Liver (tissue), 8 donors: ENCODE measurements at regions not wholly inside any gene's neighbourhood (a gene's known extent, or its start where the extent isn't known, plus 50 kb on each side); places are given as distances from the start of the nearest gene placed in this dataset.
"Not testable (repeated sequence)": the region's sequence is repeated elsewhere in the genome, so short reads cannot be mapped to it uniquely, and the experiment has no call there.

Experiments used
- DNase-seq: peaks from one replicate; pipeline ENCODE4 v3.0.0-alpha.2; 2017; ENCODE audit warnings: low spot score
- H3K27ac ChIP-seq, 2 donors: one replicate each; pipeline ENCODE4 v1.7.0; 2013; ENCODE audit warnings: inconsistent platforms in 2 of 2, low read length in 2 of 2, control low read depth in 1 of 2, low read depth in 1 of 2, mild to moderate bottlenecking in 1 of 2
- H3K27me3 ChIP-seq, 4 donors: one replicate each; pipeline versions ENCODE4 v1.6.1 to v1.7.0; 2013; ENCODE audit warnings: low read length in 3 of 4, inconsistent platforms in 1 of 4, mild to moderate bottlenecking in 1 of 4, moderate library complexity in 1 of 4; ENCODE audit not compliant: control insufficient read depth in 4 of 4, insufficient read depth in 4 of 4
- H3K36me3 ChIP-seq, 4 donors: one replicate each; pipeline versions ENCODE4 v1.6.1 to v1.7.0; 2013; ENCODE audit warnings: low read length in 3 of 4, mild to moderate bottlenecking in 3 of 4, low read depth in 1 of 4, moderate library complexity in 1 of 4; ENCODE audit not compliant: control insufficient read depth in 4 of 4, insufficient read depth in 3 of 4
- H3K4me1 ChIP-seq, 4 donors: one replicate each; pipeline versions ENCODE4 v1.6.1 to v1.7.0; 2013; ENCODE audit warnings: low read length in 3 of 4, mild to moderate bottlenecking in 3 of 4, moderate library complexity in 1 of 4; ENCODE audit not compliant: control insufficient read depth in 4 of 4, insufficient read depth in 4 of 4
- H3K4me3 ChIP-seq, 3 donors: one replicate each; pipeline versions ENCODE4 v1.6.1 to v1.7.0; 2013; ENCODE audit warnings: low read length in 3 of 3, control low read depth in 1 of 3, low read depth in 1 of 3, mild to moderate bottlenecking in 1 of 3
- H3K9ac ChIP-seq, 2 donors: one replicate each; pipeline ENCODE4 v1.7.0; 2013; ENCODE audit warnings: low read length in 2 of 2, mild to moderate bottlenecking in 2 of 2, moderate library complexity in 2 of 2, control low read depth in 1 of 2, low read depth in 1 of 2
- H3K9me3 ChIP-seq, 4 donors: one replicate each; pipeline versions ENCODE4 v1.6.1 to v1.7.0; 2013; ENCODE audit warnings: low read length in 3 of 4; ENCODE audit not compliant: control insufficient read depth in 4 of 4
- ATF3 ChIP-seq: IDR thresholded peaks from 2 replicates; pipeline ENCODE4 v1.6.1; 2016; ENCODE audit warnings: antibody characterized with exemption
- CTCF ChIP-seq: fragments of 150-350 bp; IDR thresholded peaks from 2 replicates; pipeline ENCODE4 v1.5.1; 2017; ENCODE audit warnings: improper control_type of control experiment, low read depth, low read length; ENCODE audit not compliant: missing input control
- EGR1 ChIP-seq, 2 donors: IDR thresholded peaks; 2 replicates each; pipeline ENCODE4 v1.6.1; 2016 to 2018; ENCODE audit warnings: antibody characterized with exemption in 2 of 2, low read depth in 2 of 2
- FOXA1 ChIP-seq: IDR thresholded peaks from 2 replicates; pipeline ENCODE4 v1.6.1; 2016; ENCODE audit warnings: antibody characterized with exemption
- FOXA2 ChIP-seq: IDR thresholded peaks from 2 replicates; pipeline ENCODE4 v1.6.1; 2016; ENCODE audit warnings: antibody characterized with exemption
- GABPA ChIP-seq, 2 donors: IDR thresholded peaks in 1 of 2; conservative IDR thresholded peaks in 1 of 2; 2 replicates each; pipeline ENCODE4 v1.6.1; 2016; ENCODE audit warnings: antibody characterized with exemption in 2 of 2, mild to moderate bottlenecking in 1 of 2, moderate library complexity in 1 of 2
- HNF4A ChIP-seq, 2 donors: conservative IDR thresholded peaks; 2 replicates each; pipeline ENCODE4 v1.6.1; 2016; ENCODE audit warnings: antibody characterized with exemption in 2 of 2, mild to moderate bottlenecking in 2 of 2
- HNF4G ChIP-seq: IDR thresholded peaks from 2 replicates; pipeline ENCODE4 v1.6.1; 2016; ENCODE audit warnings: antibody characterized with exemption
- JUND ChIP-seq, 2 donors: IDR thresholded peaks; 2 replicates each; pipeline ENCODE4 v1.6.1; 2016; ENCODE audit warnings: antibody characterized with exemption in 2 of 2
- MAX ChIP-seq: IDR thresholded peaks from 2 replicates; pipeline ENCODE4 v1.6.1; 2016; ENCODE audit warnings: antibody characterized with exemption
- NR2F2 ChIP-seq: IDR thresholded peaks from 2 replicates; pipeline ENCODE4 v1.6.1; 2016; ENCODE audit warnings: antibody characterized with exemption
- RAD21 ChIP-seq, 2 donors: IDR thresholded peaks; 2 replicates each; pipeline ENCODE4 v1.6.1; 2016; ENCODE audit warnings: antibody characterized with exemption in 2 of 2, mild to moderate bottlenecking in 2 of 2
- REST ChIP-seq: IDR thresholded peaks from 2 replicates; pipeline ENCODE4 v1.6.1; 2016; ENCODE audit warnings: antibody characterized with exemption, mild to moderate bottlenecking
- RXRA ChIP-seq, 2 donors: IDR thresholded peaks; 2 replicates each; pipeline ENCODE4 v1.6.1; 2017 to 2018; ENCODE audit warnings: antibody characterized with exemption in 2 of 2, mild to moderate bottlenecking in 1 of 2
- SP1 ChIP-seq: IDR thresholded peaks from 2 replicates; pipeline ENCODE4 v1.6.1; 2018; ENCODE audit warnings: antibody characterized with exemption, mild to moderate bottlenecking
- TAF1 ChIP-seq: conservative IDR thresholded peaks from 2 replicates; pipeline ENCODE4 v1.6.1; 2016; ENCODE audit warnings: antibody characterized with exemption, mild to moderate bottlenecking
- YY1 ChIP-seq: IDR thresholded peaks from 2 replicates; pipeline ENCODE4 v1.6.1; 2016; ENCODE audit warnings: antibody characterized with exemption, mild to moderate bottlenecking
- WGBS: extraction: QIAGEN DNeasy Blood & Tissue Kit; methylation state at CpG from one replicate; pipeline ENCODE4 v1.1.7; 2013; 5-methylcytosine and 5-hydroxymethylcytosine counted together
- TF ChIP-seq, protein P1 (sequence below): IDR thresholded peaks from 2 replicates; pipeline ENCODE4 v1.6.1; 2016; ENCODE audit warnings: antibody characterized with exemption
- donor health status: healthy.
- donor health status: healthy.
- donor health status: healthy.
- donor health status: healthy.
- donor health status: healthy.

DNA sequence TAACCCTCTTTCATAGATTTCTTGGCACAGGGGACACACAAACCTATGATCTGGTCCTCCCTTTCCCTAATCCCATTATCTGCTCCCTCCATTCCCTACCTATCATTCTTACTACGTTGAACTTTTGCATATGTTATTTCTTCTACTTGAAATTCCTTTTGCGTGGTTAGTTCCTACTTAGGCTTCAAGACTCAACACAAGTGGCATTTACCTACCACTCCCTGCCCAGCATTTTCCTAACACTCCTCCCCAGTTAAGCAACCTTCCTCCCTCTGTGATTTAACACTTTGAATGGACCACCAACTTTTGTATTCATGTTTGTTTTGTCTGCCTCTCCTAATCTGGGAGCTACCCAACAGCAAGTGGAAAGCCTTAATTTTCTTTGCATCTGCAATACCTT lies 1113.7 kb downstream of the STIM2 start:
- TF ChIP-seq RAD21 (IDR thresholded peaks at IDR 0.05), result no peak
- no peak for TF ChIP-seq REST
- no peak for TF ChIP-seq EGR1 (IDR thresholded peaks at IDR 0.05; ENCODE audit: low read depth in 2 of 2)
- TF ChIP-seq JUND (IDR thresholded peaks at IDR 0.05), result no peak
- TF ChIP-seq, protein P1, sequence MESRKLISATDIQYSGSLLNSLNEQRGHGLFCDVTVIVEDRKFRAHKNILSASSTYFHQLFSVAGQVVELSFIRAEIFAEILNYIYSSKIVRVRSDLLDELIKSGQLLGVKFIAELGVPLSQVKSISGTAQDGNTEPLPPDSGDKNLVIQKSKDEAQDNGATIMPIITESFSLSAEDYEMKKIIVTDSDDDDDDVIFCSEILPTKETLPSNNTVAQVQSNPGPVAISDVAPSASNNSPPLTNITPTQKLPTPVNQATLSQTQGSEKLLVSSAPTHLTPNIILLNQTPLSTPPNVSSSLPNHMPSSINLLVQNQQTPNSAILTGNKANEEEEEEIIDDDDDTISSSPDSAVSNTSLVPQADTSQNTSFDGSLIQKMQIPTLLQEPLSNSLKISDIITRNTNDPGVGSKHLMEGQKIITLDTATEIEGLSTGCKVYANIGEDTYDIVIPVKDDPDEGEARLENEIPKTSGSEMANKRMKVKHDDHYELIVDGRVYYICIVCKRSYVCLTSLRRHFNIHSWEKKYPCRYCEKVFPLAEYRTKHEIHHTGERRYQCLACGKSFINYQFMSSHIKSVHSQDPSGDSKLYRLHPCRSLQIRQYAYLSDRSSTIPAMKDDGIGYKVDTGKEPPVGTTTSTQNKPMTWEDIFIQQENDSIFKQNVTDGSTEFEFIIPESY, result no peak
- TF ChIP-seq SP1, result no peak
- no peak for TF ChIP-seq CTCF
- no peak for TF ChIP-seq HNF4A (conservative IDR thresholded peaks at IDR 0.05)
- no peak for TF ChIP-seq GABPA (IDR thresholded peaks at IDR 0.05 in 1 of 2, conservative IDR thresholded peaks at IDR 0.05 in 1 of 2)
- TF ChIP-seq MAX, result no peak
- no peak for TF ChIP-seq FOXA1
- TF ChIP-seq NR2F2, result no peak
- no peak for TF ChIP-seq TAF1
- no peak for TF ChIP-seq YY1
- TF ChIP-seq ATF3, result no peak
- no peak for TF ChIP-seq FOXA2
- TF ChIP-seq HNF4G, result no peak
- no peak for TF ChIP-seq RXRA (IDR thresholded peaks at IDR 0.05)
- 66% methylated on average over 2 of the region's 2 CpGs for WGBS
- DNase-seq, result no peak
- Histone ChIP-seq H3K27me3 (no peaks in the 10 kb centered on the region), H3K27ac (no peak overlapping the region), H3K4me3 (no peak overlapping the region), H3K9ac (no peak overlapping the region), H3K36me3 (no peaks in the 10 kb centered on the region), H3K4me1 (no peaks in the 10 kb centered on the region), H3K9me3 (no peaks in the 10 kb centered on the region)

DNA sequence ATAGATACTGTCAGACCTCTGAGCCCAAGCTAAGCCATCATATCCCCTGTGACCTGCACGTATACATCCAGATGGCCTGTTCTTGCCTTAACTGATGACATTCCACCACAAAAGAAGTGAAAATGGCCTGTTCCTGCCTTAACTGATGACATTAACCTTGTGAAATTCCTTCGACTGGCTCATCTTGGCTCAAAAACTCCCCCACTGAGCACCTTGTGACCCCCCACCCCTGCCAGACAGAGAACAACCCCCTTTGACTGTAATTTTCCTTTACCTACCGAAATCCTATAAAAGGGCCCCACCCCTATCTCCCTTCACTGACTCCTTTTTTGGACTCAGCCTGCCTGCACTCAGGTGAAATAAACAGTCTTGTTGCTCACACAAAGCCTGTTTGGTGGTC lies 1114.2 kb downstream of the STIM2 start:
- H3K36me3 ChIP-seq, H3K27me3 ChIP-seq: not testable (repeated sequence)
- 62% methylated on average over 3 of the region's 3 CpGs for WGBS

GRCh38 chr4:27978427-27979109 lies 1117.9 kb downstream of the STIM2 start:
- H3K27me3 ChIP-seq, H3K4me3 ChIP-seq, H3K4me1 ChIP-seq, H3K36me3 ChIP-seq, H3K9ac ChIP-seq, H3K9me3 ChIP-seq, H3K27ac ChIP-seq, DNase-seq: not testable (repeated sequence)
- 88% methylated on average over 17 of the region's 22 CpGs for WGBS

More for the DNA sequence above, 1114.2 kb downstream of the STIM2 start:
- H3K9me3 ChIP-seq, DNase-seq, H3K4me1 ChIP-seq, H3K4me3 ChIP-seq, H3K9ac ChIP-seq, H3K27ac ChIP-seq: not testable (repeated sequence)
